ENCODE measurements at regions not wholly inside any gene's neighbourhood (a gene's known extent, or its start where the extent isn't known, plus 50 kb on each side); places are given as distances from the start of the nearest gene placed in this dataset.

- DNase-seq: peak; percentile 0
Measured at GRCh38 chr6:10030942-10031537, 383.8 kb downstream of the TFAP2A start.

- no peak for DNase-seq
Measured at GRCh38 chr6:10028222-10028621, 386.7 kb downstream of the TFAP2A start.

GRCh38 chr6:10019851-10020250 lies 395.0 kb downstream of the TFAP2A start:
- DNase-seq: no peak

- peak; percentile 11 for DNase-seq
Measured at GRCh38 chr6:10014557-10014956, 400.3 kb downstream of the TFAP2A start.

GRCh38 chr6:10000551-10000950 lies 414.3 kb downstream of the TFAP2A start:
- DNase-seq: no peak

GRCh38 chr6:9999796-10000195 lies 415.1 kb downstream of the TFAP2A start:
- DNase-seq: no peak

- no peak for DNase-seq
Measured at GRCh38 chr6:9986273-9986672, 428.6 kb downstream of the TFAP2A start.

- DNase-seq: no peak
Measured at GRCh38 chr6:9985481-9985880, 429.4 kb downstream of the TFAP2A start.

- DNase-seq: no peak
Measured at GRCh38 chr6:9984607-9985006, 430.3 kb downstream of the TFAP2A start.

- DNase-seq: no peak
Measured at GRCh38 chr6:9983168-9983567, 431.7 kb downstream of the TFAP2A start.

- DNase-seq: no peak
Measured at GRCh38 chr6:9982215-9982614, 432.7 kb downstream of the TFAP2A start.

GRCh38 chr6:9979996-9980395 lies 434.9 kb downstream of the TFAP2A start:
- DNase-seq: no peak

GRCh38 chr6:9978480-9978879 lies 436.4 kb downstream of the TFAP2A start:
- no peak for DNase-seq

- DNase-seq: no peak
Measured at GRCh38 chr6:9977411-9977810, 437.5 kb downstream of the TFAP2A start.

GRCh38 chr6:9961646-9962045 lies 453.2 kb downstream of the TFAP2A start:
- DNase-seq: no peak

GRCh38 chr6:9957215-9957759 lies 457.6 kb downstream of the TFAP2A start:
- no peak for DNase-seq

- no peak for DNase-seq
Measured at GRCh38 chr6:9948678-9949077, 466.2 kb downstream of the TFAP2A start.

GRCh38 chr6:9943986-9944385 lies 470.9 kb downstream of the TFAP2A start:
- DNase-seq: no peak

- no peak for DNase-seq
Measured at GRCh38 chr6:9943026-9943425, 471.8 kb downstream of the TFAP2A start.

GRCh38 chr6:9942131-9942530 lies 472.7 kb downstream of the TFAP2A start:
- no peak for DNase-seq

GRCh38 chr6:9938801-9939200 lies 476.1 kb downstream of the TFAP2A start:
- no peak for DNase-seq

GRCh38 chr6:9937031-9937763 lies 477.7 kb downstream of the TFAP2A start:
- DNase-seq: peak; percentile 37

- DNase-seq: no peak
Measured at GRCh38 chr6:9936551-9936950, 478.3 kb downstream of the TFAP2A start.

GRCh38 chr6:9933677-9934076 lies 481.2 kb downstream of the TFAP2A start:
- no peak for DNase-seq

GRCh38 chr6:9927275-9927674 lies 487.6 kb downstream of the TFAP2A start:
- DNase-seq: no peak

All from NCI-H345 (cell line).